HEK293 (cell line): ENCODE measurements at regions not wholly inside any gene's neighbourhood (a gene's known extent, or its start where the extent isn't known, plus 50 kb on each side); places are given as distances from the start of the nearest gene placed in this dataset.

Source experiments
- CTCF ChIA-PET: fragments of 350-600 bp; formaldehyde crosslinking; extraction: SDS; loops from one replicate; lab custom pipeline; 2021; ENCODE audit warnings: antibody characterized with exemption; lab: Yijun Ruan, JAX
- POLR2A ChIA-PET: fragments of 300-600 bp; formaldehyde crosslinking; extraction: SDS; loops from one replicate; lab custom pipeline; 2020; ENCODE audit warnings: antibody characterized with exemption, inconsistent platforms; lab: Yijun Ruan, JAX
- H3K27ac ChIP-seq: fragments of 200-500 bp; sonication (Bioruptor generic); 2 replicates; pipeline ENCODE4 v1.5.1; 2014; ENCODE audit warnings: low read depth, low read length, control low read depth, inconsistent platforms; ENCODE audit errors: extremely low read depth
- H3K36me3 ChIP-seq, 2 experiments: fragments of 200-500 bp in 1 of 2; sonication (Bioruptor generic) in 1 of 2; 1 replicate in 1 of 2; 2 replicates in 1 of 2; pipeline ENCODE4 v1.5.1; 2014 to 2017; ENCODE audit warnings: inconsistent platforms in 2 of 2, low read length in 2 of 2; ENCODE audit not compliant: control insufficient read depth in 2 of 2, insufficient read depth in 1 of 2
- H3K4me1 ChIP-seq: fragments of 200-500 bp; sonication (Bioruptor generic); 2 replicates; pipeline ENCODE4 v1.5.1; 2014; ENCODE audit warnings: mild to moderate bottlenecking, low read length, inconsistent platforms; ENCODE audit not compliant: control insufficient read depth, insufficient read depth
- H3K4me3 ChIP-seq: 2 replicates; pipeline ENCODE4 v1.5.1; 2011; ENCODE audit warnings: low read depth, mild to moderate bottlenecking, control low read depth, low read length, moderate library complexity
- H3K9me3 ChIP-seq: fragments of 200-500 bp; sonication (Bioruptor generic); 2 replicates; pipeline ENCODE4 v1.5.1; 2014; ENCODE audit warnings: low read depth, low read length, inconsistent platforms; ENCODE audit not compliant: control insufficient read depth, insufficient read depth
- HOXC10 ChIP-seq: sonication (generic); formaldehyde crosslinking; IDR thresholded peaks from 2 replicates; pipeline ENCODE4 v1.8.1; 2023; ENCODE audit warnings: mild to moderate bottlenecking, missing genetic modification reagents
- IKZF3 ChIP-seq: fragments of 450-650 bp; IDR thresholded peaks from 2 replicates; pipeline ENCODE4 v1.5.0; 2018; ENCODE audit warnings: missing biosample characterization, mild to moderate bottlenecking, missing genetic modification characterization, moderate library complexity
- KLF10 ChIP-seq: fragments of 450-650 bp; IDR thresholded peaks from 2 replicates; pipeline ENCODE4 v1.5.1; 2018; ENCODE audit warnings: missing biosample characterization, mild to moderate bottlenecking, missing genetic modification characterization
- KLF8 ChIP-seq: fragments of 450-650 bp; formaldehyde crosslinking; IDR thresholded peaks from 2 replicates; pipeline ENCODE4 v1.5.1; 2016; ENCODE audit warnings: missing biosample characterization, missing genetic modification characterization
- TCF7L2 ChIP-seq: IDR thresholded peaks from 2 replicates; pipeline ENCODE4 v1.6.1; 2011; ENCODE audit warnings: low read depth, mild to moderate bottlenecking, inconsistent platforms, low read length, moderate library complexity, borderline replicate concordance
- ZBTB48 ChIP-seq: fragments of 450-650 bp; formaldehyde crosslinking; IDR thresholded peaks from 2 replicates; pipeline ENCODE4 v1.5.1; 2016; ENCODE audit warnings: missing biosample characterization, missing genetic modification characterization
- ZBTB7A ChIP-seq: fragments of 450-650 bp; formaldehyde crosslinking; IDR thresholded peaks from 2 replicates; pipeline ENCODE4 v1.5.1; 2016; ENCODE audit warnings: low read depth, missing biosample characterization, missing genetic modification characterization
- ZNF175 ChIP-seq: fragments of 450-650 bp; formaldehyde crosslinking; IDR thresholded peaks from 2 replicates; pipeline ENCODE4 v1.5.1; 2016; ENCODE audit warnings: missing biosample characterization, missing genetic modification characterization
- ZNF184 ChIP-seq: fragments of 450-650 bp; IDR thresholded peaks from 2 replicates; pipeline ENCODE4 v1.5.1; 2018; ENCODE audit warnings: missing biosample characterization, mild to moderate bottlenecking, missing genetic modification characterization
- ZNF423 ChIP-seq: fragments of 450-650 bp; formaldehyde crosslinking; IDR thresholded peaks from 2 replicates; pipeline ENCODE4 v1.5.1; 2016; ENCODE audit warnings: missing biosample characterization, missing genetic modification characterization
- ZNF544 ChIP-seq: fragments of 450-650 bp; formaldehyde crosslinking; IDR thresholded peaks from 2 replicates; pipeline ENCODE4 v1.5.0; 2017; ENCODE audit warnings: missing biosample characterization, missing genetic modification characterization
- ZNF701 ChIP-seq: fragments of 450-650 bp; formaldehyde crosslinking; IDR thresholded peaks from 2 replicates; pipeline ENCODE4 v1.5.1; 2016; ENCODE audit warnings: missing biosample characterization, missing genetic modification characterization
- TF ChIP-seq, protein P1 (sequence below): fragments of 450-650 bp; formaldehyde crosslinking; IDR thresholded peaks from 2 replicates; pipeline ENCODE4 v1.5.1; 2016; ENCODE audit warnings: missing biosample characterization, missing genetic modification characterization
- TF ChIP-seq, protein P2 (sequence below): fragments of 450-650 bp; formaldehyde crosslinking; optimal IDR thresholded peaks from 2 replicates; pipeline ENCODE3; 2016; ENCODE audit warnings: missing biosample characterization, mild to moderate bottlenecking, missing genetic modification characterization
- TF ChIP-seq, protein P3 (sequence below): fragments of 450-650 bp; formaldehyde crosslinking; IDR thresholded peaks from 2 replicates; pipeline ENCODE4 v1.5.1; 2016; ENCODE audit warnings: missing biosample characterization, missing genetic modification characterization
- TF ChIP-seq, protein P4 (sequence below): fragments of 450-650 bp; formaldehyde crosslinking; IDR thresholded peaks from 2 replicates; pipeline ENCODE4 v1.5.1; 2016; ENCODE audit warnings: missing biosample characterization, missing genetic modification characterization
- TF ChIP-seq, protein P5 (sequence below): fragments of 450-650 bp; formaldehyde crosslinking; IDR thresholded peaks from 2 replicates; pipeline ENCODE4 v1.5.1; 2016; ENCODE audit warnings: missing biosample characterization, missing genetic modification characterization, low read depth

DNA sequence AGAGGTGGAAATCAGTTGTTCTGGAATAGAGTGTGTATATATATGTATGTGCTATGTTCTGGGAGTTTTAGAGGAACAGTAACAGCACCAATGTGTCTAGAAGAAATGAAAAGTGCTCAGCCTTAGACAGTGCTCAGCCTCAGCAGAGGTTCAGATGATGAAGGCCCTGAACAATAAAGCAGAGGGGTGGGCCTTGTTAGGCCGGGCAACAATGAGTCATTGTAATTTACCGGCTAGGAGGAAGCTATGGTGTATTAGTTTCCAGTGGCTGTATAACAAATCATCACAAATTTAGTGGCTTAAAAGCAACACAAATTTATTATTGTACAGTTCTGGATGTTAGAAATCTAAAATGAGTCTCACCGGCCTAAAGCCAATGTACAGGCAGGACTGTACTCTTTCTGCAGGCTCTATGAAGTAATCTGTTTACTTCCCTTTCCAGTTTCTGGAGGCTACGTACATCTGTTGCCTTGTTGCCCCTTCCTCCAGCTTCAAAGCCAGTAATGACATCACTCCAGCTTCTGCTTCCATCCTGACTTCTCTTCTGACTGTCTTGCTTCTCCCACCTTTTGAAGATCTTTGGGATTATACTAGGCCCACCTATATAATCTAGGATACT is 84.6 kb downstream of the CH25H start:
- POLR2A ChIA-PET: no interaction called here
- Histone ChIP-seq H3K4me1 (no peaks in the 10 kb centered on the region), H3K27ac (no peak overlapping the region), H3K9me3 (no peaks in the 10 kb centered on the region), H3K36me3 (no peaks in the 10 kb centered on the region), H3K4me3 (no peak overlapping the region)
- CTCF ChIA-PET: interaction anchor here (1.3 kb wide), 1 partner anchor 287 kb away, joined by 4 read pairs; no protein-coding TSS in a partner anchor
- no peak for TF ChIP-seq ZBTB48 (tag by site-specific recombination)
- TF ChIP-seq IKZF3 (tag by site-specific recombination): no peak
- no peak for TF ChIP-seq ZNF423 (tag by site-specific recombination)
- no peak for TF ChIP-seq TCF7L2
- TF ChIP-seq, protein P1, sequence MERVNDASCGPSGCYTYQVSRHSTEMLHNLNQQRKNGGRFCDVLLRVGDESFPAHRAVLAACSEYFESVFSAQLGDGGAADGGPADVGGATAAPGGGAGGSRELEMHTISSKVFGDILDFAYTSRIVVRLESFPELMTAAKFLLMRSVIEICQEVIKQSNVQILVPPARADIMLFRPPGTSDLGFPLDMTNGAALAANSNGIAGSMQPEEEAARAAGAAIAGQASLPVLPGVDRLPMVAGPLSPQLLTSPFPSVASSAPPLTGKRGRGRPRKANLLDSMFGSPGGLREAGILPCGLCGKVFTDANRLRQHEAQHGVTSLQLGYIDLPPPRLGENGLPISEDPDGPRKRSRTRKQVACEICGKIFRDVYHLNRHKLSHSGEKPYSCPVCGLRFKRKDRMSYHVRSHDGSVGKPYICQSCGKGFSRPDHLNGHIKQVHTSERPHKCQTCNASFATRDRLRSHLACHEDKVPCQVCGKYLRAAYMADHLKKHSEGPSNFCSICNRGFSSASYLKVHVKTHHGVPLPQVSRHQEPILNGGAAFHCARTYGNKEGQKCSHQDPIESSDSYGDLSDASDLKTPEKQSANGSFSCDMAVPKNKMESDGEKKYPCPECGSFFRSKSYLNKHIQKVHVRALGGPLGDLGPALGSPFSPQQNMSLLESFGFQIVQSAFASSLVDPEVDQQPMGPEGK: no peak
- TF ChIP-seq ZNF544 (tag by site-specific recombination): no peak
- no peak for TF ChIP-seq ZBTB7A (tag by site-specific recombination)
- TF ChIP-seq KLF8 (tag by site-specific recombination): no peak
- TF ChIP-seq ZNF184 (tag by site-specific recombination): no peak
- TF ChIP-seq, protein P2, sequence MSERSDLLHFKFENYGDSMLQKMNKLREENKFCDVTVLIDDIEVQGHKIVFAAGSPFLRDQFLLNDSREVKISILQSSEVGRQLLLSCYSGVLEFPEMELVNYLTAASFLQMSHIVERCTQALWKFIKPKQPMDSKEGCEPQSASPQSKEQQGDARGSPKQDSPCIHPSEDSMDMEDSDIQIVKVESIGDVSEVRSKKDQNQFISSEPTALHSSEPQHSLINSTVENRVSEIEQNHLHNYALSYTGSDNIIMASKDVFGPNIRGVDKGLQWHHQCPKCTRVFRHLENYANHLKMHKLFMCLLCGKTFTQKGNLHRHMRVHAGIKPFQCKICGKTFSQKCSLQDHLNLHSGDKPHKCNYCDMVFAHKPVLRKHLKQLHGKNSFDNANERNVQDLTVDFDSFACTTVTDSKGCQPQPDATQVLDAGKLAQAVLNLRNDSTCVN (tag by site-specific recombination): no peak
- no peak for TF ChIP-seq HOXC10
- TF ChIP-seq, protein P3, sequence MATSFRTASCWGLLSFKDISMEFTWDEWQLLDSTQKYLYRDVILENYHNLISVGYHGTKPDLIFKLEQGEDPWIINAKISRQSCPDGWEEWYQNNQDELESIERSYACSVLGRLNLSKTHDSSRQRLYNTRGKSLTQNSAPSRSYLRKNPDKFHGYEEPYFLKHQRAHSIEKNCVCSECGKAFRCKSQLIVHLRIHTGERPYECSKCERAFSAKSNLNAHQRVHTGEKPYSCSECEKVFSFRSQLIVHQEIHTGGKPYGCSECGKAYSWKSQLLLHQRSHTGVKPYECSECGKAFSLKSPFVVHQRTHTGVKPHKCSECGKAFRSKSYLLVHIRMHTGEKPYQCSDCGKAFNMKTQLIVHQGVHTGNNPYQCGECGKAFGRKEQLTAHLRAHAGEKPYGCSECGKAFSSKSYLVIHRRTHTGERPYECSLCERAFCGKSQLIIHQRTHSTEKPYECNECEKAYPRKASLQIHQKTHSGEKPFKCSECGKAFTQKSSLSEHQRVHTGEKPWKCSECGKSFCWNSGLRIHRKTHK (tag by site-specific recombination): no peak
- TF ChIP-seq ZNF701 (tag by site-specific recombination): no peak
- TF ChIP-seq ZNF175 (tag by site-specific recombination): no peak
- TF ChIP-seq KLF10 (tag by site-specific recombination): no peak

DNA sequence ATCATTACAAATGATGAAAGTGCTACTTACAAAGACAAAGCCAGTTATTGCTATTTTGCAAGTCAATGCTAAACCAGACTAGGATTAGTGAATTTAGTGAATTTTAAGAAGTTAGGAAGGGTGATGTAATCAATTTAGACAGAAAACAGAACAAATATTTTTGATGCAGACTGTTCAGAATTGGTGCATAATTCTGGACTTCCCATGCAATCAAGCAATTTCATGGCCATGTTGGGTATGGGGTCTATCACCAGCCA is 85.4 kb downstream of the CH25H start:
- POLR2A ChIA-PET: no interaction called here
- no peaks in the 10 kb centered on the region for H3K36me3 ChIP-seq
- TF ChIP-seq, protein P4, sequence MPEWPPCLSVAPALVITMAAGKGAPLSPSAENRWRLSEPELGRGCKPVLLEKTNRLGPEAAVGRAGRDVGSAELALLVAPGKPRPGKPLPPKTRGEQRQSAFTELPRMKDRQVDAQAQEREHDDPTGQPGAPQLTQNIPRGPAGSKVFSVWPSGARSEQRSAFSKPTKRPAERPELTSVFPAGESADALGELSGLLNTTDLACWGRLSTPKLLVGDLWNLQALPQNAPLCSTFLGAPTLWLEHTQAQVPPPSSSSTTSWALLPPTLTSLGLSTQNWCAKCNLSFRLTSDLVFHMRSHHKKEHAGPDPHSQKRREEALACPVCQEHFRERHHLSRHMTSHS (tag by site-specific recombination): no peak
- TF ChIP-seq, protein P5, sequence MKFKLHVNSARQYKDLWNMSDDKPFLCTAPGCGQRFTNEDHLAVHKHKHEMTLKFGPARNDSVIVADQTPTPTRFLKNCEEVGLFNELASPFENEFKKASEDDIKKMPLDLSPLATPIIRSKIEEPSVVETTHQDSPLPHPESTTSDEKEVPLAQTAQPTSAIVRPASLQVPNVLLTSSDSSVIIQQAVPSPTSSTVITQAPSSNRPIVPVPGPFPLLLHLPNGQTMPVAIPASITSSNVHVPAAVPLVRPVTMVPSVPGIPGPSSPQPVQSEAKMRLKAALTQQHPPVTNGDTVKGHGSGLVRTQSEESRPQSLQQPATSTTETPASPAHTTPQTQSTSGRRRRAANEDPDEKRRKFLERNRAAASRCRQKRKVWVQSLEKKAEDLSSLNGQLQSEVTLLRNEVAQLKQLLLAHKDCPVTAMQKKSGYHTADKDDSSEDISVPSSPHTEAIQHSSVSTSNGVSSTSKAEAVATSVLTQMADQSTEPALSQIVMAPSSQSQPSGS (tag by site-specific recombination): 0 out of 2 replicates have a peak, but pooled peaks have one; percentile 12
- TF ChIP-seq, all 188 proteins: peak for 1
- CTCF ChIA-PET: no interaction called here
- Histone ChIP-seq H3K27ac (no peak overlapping the region), H3K4me1 (no peaks in the 10 kb centered on the region), H3K4me3 (no peak overlapping the region), H3K9me3 (no peaks in the 10 kb centered on the region)
